ENCODE measurements at regions not wholly inside any gene's neighbourhood (a gene's known extent, or its start where the extent isn't known, plus 50 kb on each side); places are given as distances from the start of the nearest gene placed in this dataset.
"Not testable (repeated sequence)": the region's sequence is repeated elsewhere in the genome, so short reads cannot be mapped to it uniquely, and the experiment has no call there.

- Histone ChIP-seq H3K9me3 (ENCODE audit: control insufficient read depth in 1 of 2, insufficient read depth in 1 of 2, low read length in 2 of 2) (peaks cover 4 to 11% of the 10 kb centered on the region in 2 experiments), H3K4me3 (ENCODE audit: low read length) (no peak overlapping the region), H3K36me3 (ENCODE audit: insufficient read depth, low read length) (no peaks in the 10 kb centered on the region), H3K27me3 (ENCODE audit: control insufficient read depth in 1 of 2, insufficient read depth in 2 of 2, low read length in 2 of 2) (no peaks in the 10 kb centered on the region), H3K4me1 (ENCODE audit: insufficient read depth, low read length) (peaks cover 18% of the 10 kb centered on the region), H3K27ac (ENCODE audit: low read depth in 1 of 2, low read length in 2 of 2) (no peak overlapping the region)
- no peaks in the 10 kb centered on the region for H3K36me3 Mint-ChIP-seq (ENCODE audit: low read depth)
- TF ChIP-seq CTCF (IDR thresholded peaks at IDR 0.05): no peak
- no peak overlapping the region for H3K27ac Mint-ChIP-seq
- DNase-seq (no peak), ATAC-seq (ENCODE audit: poor library complexity) (no peak)
- POLR2A ChIA-PET: no interaction called here
- intact Hi-C loops (cut with DNase I, micrococcal nuclease): no loop called here
- CTCF ChIA-PET: no interaction called here
- H3K4me3 Mint-ChIP-seq: no peak overlapping the region
- H3K9me3 Mint-ChIP-seq: peaks cover 3% of the 10 kb centered on the region
- H3K4me1 Mint-ChIP-seq (ENCODE audit: low read depth): peaks cover 9% of the 10 kb centered on the region
- peaks cover 4% of the 10 kb centered on the region for H3K27me3 Mint-ChIP-seq
Observed at GRCh38 chr6:110542311-110543024, 66.1 kb upstream of the SLC22A16 start.

GRCh38 chr6:110541701-110542309 is 65.4 kb upstream of the SLC22A16 start:
- intact Hi-C loops (cut with DNase I, micrococcal nuclease): no loop called here
- ChIA-PET POLR2A (no interaction called here), CTCF (no interaction called here)
- Mint-ChIP-seq H3K27ac (no peak overlapping the region), H3K4me1 (ENCODE audit: low read depth) (peaks cover 16% of the 10 kb centered on the region), H3K27me3 (peaks cover 4% of the 10 kb centered on the region), H3K4me3 (no peak overlapping the region), H3K36me3 (ENCODE audit: low read depth) (no peaks in the 10 kb centered on the region), H3K9me3 (peaks cover 3% of the 10 kb centered on the region)
- no peaks in the 10 kb centered on the region for H3K27me3 ChIP-seq (ENCODE audit: control insufficient read depth in 1 of 2, insufficient read depth in 2 of 2, low read length in 2 of 2)
- ATAC-seq (ENCODE audit: poor library complexity) (no peak), DNase-seq (no peak)
- H3K9me3 ChIP-seq (ENCODE audit: control insufficient read depth in 1 of 2, insufficient read depth in 1 of 2, low read length in 2 of 2): peaks cover 4 to 11% of the 10 kb centered on the region in 2 experiments
- H3K36me3 ChIP-seq (ENCODE audit: insufficient read depth, low read length): no peaks in the 10 kb centered on the region
- H3K27ac ChIP-seq (ENCODE audit: low read depth in 1 of 2, low read length in 2 of 2): no peak overlapping the region
- H3K4me3 ChIP-seq (ENCODE audit: low read length): no peak overlapping the region
- H3K4me1 ChIP-seq (ENCODE audit: insufficient read depth, low read length): peaks cover 18% of the 10 kb centered on the region
- no peak for TF ChIP-seq CTCF (IDR thresholded peaks at IDR 0.05)

GRCh38 chr6:110539277-110540019 is 63.0 kb upstream of the SLC22A16 start:
- H3K9me3 Mint-ChIP-seq; H3K27me3 ChIP-seq (ENCODE audit: control insufficient read depth in 1 of 2, insufficient read depth in 2 of 2, low read length in 2 of 2); H3K9me3 ChIP-seq (ENCODE audit: control insufficient read depth in 1 of 2, insufficient read depth in 1 of 2, low read length in 2 of 2); H3K36me3 Mint-ChIP-seq (ENCODE audit: low read depth); H3K4me3 Mint-ChIP-seq; H3K27ac ChIP-seq (ENCODE audit: low read depth in 1 of 2, low read length in 2 of 2); CTCF ChIA-PET; DNase-seq; ATAC-seq (ENCODE audit: poor library complexity); POLR2A ChIA-PET; H3K27ac Mint-ChIP-seq; intact Hi-C loops (cut with DNase I, micrococcal nuclease); H3K4me3 ChIP-seq (ENCODE audit: low read length); H3K36me3 ChIP-seq (ENCODE audit: insufficient read depth, low read length); H3K27me3 Mint-ChIP-seq: not testable (repeated sequence)
- H3K4me1 ChIP-seq (ENCODE audit: insufficient read depth, low read length): peaks cover 16% of the 10 kb centered on the region
- H3K4me1 Mint-ChIP-seq (ENCODE audit: low read depth): peaks cover 17% of the 10 kb centered on the region

Data from CD4-positive, alpha-beta T cell (primary cell).